Panc1 (cell line): ENCODE measurements at regions not wholly inside any gene's neighbourhood (a gene's known extent, or its start where the extent isn't known, plus 50 kb on each side); places are given as distances from the start of the nearest gene placed in this dataset.

Experiments used
- ATAC-seq: fragments of 200-7000 bp; cut with Tn5 transposase; 2 replicates; pipeline ENCODE4 v1.9.1; 2020; ENCODE audit warnings: mild to moderate bottlenecking, moderate library complexity
- BruUV-seq: library from RNA; stranded (reverse); fragments of 400-500 nt; replicated peaks from 2 replicates; lab custom pipeline; 2021; lab: Mats Ljungman, UMichigan
- CTCF ChIA-PET: fragments of 300-600 bp; sonication (Branson Sonifier 250); formaldehyde crosslinking; loops from one replicate; lab custom pipeline; 2022; ENCODE audit warnings: antibody characterized with exemption; lab: Charles Lee
- POLR2A ChIA-PET: fragments of 300-600 bp; sonication (Branson Sonifier 250); formaldehyde crosslinking; loops from one replicate; lab custom pipeline; 2022; ENCODE audit warnings: antibody characterized with exemption; lab: Charles Lee
- DNase-seq: peaks from one replicate; pipeline ENCODE4 v3.0.0-alpha.2; 2010; ENCODE audit warnings: low read depth, low spot score
- H3K27ac ChIP-seq: 2 replicates; pipeline ENCODE4 v1.5.1; 2011; ENCODE audit warnings: mild to moderate bottlenecking, low read length, inconsistent platforms
- H3K27me3 ChIP-seq: fragments of 200-500 bp; sonication (Bioruptor generic); 2 replicates; pipeline ENCODE4 v1.6.0; 2014; ENCODE audit warnings: low read length, inconsistent platforms; ENCODE audit not compliant: control insufficient read depth, insufficient read depth
- H3K36me3 ChIP-seq: fragments of 200-500 bp; sonication (Bioruptor generic); 2 replicates; pipeline ENCODE4 v1.5.1; 2014; ENCODE audit warnings: inconsistent platforms, mild to moderate bottlenecking, low read length, moderate library complexity; ENCODE audit not compliant: control insufficient read depth, insufficient read depth
- H3K4me1 ChIP-seq: 2 replicates; pipeline ENCODE4 v1.5.1; 2011; ENCODE audit warnings: inconsistent platforms, mild to moderate bottlenecking, low read length, moderate library complexity; ENCODE audit not compliant: control insufficient read depth, insufficient read depth
- H3K4me3 ChIP-seq, 2 experiments: 2 replicates each; pipeline ENCODE4 v1.5.1; 2011 to 2012; ENCODE audit warnings: low read depth in 2 of 2, low read length in 2 of 2, mild to moderate bottlenecking in 2 of 2, inconsistent platforms in 1 of 2, moderate library complexity in 1 of 2
- H3K9me3 ChIP-seq: fragments of 200-500 bp; sonication (Bioruptor generic); 2 replicates; pipeline ENCODE4 v1.5.1; 2014; ENCODE audit warnings: low read depth, mild to moderate bottlenecking, inconsistent platforms, low read length, moderate library complexity; ENCODE audit not compliant: control insufficient read depth, insufficient read depth
- CTCF ChIP-seq: fragments of 450-650 bp; IDR thresholded peaks from 2 replicates; pipeline ENCODE4 v1.5.1; 2017; ENCODE audit warnings: mild to moderate bottlenecking
- POLR2AphosphoS5 ChIP-seq: IDR thresholded peaks from 2 replicates; pipeline ENCODE4 v1.6.1; 2012; ENCODE audit warnings: mild to moderate bottlenecking, low read depth, low read length, moderate library complexity
- REST ChIP-seq, 2 experiments: IDR thresholded peaks; 2 replicates each; pipeline ENCODE4 v1.6.1; 2011 to 2012; ENCODE audit warnings: low read depth in 2 of 2, control low read depth in 1 of 2, low read length in 1 of 2, mild to moderate bottlenecking in 1 of 2, moderate library complexity in 1 of 2; ENCODE audit not compliant: insufficient read depth in 1 of 2
- SIN3A ChIP-seq: IDR thresholded peaks from 2 replicates; pipeline ENCODE4 v1.6.1; 2012; ENCODE audit warnings: low read depth, mild to moderate bottlenecking, low read length, moderate library complexity, borderline replicate concordance; ENCODE audit not compliant: insufficient read depth
- TCF7L2 ChIP-seq: IDR thresholded peaks from 2 replicates; pipeline ENCODE4 v1.6.1; 2011; ENCODE audit warnings: mild to moderate bottlenecking, low read depth, low read length, inconsistent platforms
- in situ Hi-C: cut with HindIII; loops from 2 replicates; pipeline ENCODE4 v1.10.0; 2016; ENCODE audit warnings: low sequenced_read_pairs, low pct_unique_long_range_greater_than_20kb
- intact Hi-C: fragments of 100-400 bp; cut with micrococcal nuclease; formaldehyde crosslinking; loops from one replicate; pipeline ENCODE4 v1.10.0; 2022; ENCODE audit not compliant: unreplicated experiment

- H3K9me3 ChIP-seq, result no peaks in the 10 kb centered on the region
- no peak for ATAC-seq
- no peak overlapping the region for H3K27ac ChIP-seq
- ChIA-PET POLR2A (no interaction called here), CTCF (no interaction called here)
- peaks cover 2% of the 10 kb centered on the region; the same call in 1 of the 2 replicates for H3K27me3 ChIP-seq
- H3K36me3 ChIP-seq, result no peaks in the 10 kb centered on the region
- no TSS peak for BruUV-seq
- no peak overlapping the region for H3K4me3 ChIP-seq
- intact Hi-C loops, result no loop called here
- H3K4me1 ChIP-seq, result no peaks in the 10 kb centered on the region
- TF ChIP-seq POLR2AphosphoS5 (no peak), TCF7L2 (no peak), SIN3A (no peak), REST (IDR thresholded peaks at IDR 0.05; ENCODE audit: insufficient read depth in 1 of 2, low read depth in 2 of 2, low read length in 1 of 2) (no peak), CTCF (no peak)
- in situ Hi-C loops, result no loop called here
- no peak for DNase-seq
Observed at GRCh38 chr9:99340281-99340680, 118.2 kb downstream of the SEC61B start.

GRCh38 chr9:99341686-99342085 is 119.6 kb downstream of the SEC61B start:
- Histone ChIP-seq H3K27ac (no peak overlapping the region), H3K9me3 (no peaks in the 10 kb centered on the region), H3K4me1 (no peaks in the 10 kb centered on the region), H3K27me3 (peaks cover 2% of the 10 kb centered on the region; the same call in 1 of the 2 replicates), H3K4me3 (no peak overlapping the region), H3K36me3 (no peaks in the 10 kb centered on the region)
- intact Hi-C loops, result no loop called here
- CTCF ChIA-PET, result no interaction called here
- TF ChIP-seq REST (IDR thresholded peaks at IDR 0.05; ENCODE audit: insufficient read depth in 1 of 2, low read depth in 2 of 2, low read length in 1 of 2) (no peak), CTCF (no peak), TCF7L2 (no peak), POLR2AphosphoS5 (no peak), SIN3A (no peak)
- no peak for ATAC-seq
- in situ Hi-C loops, result no loop called here
- BruUV-seq, result no TSS peak
- POLR2A ChIA-PET, result no interaction called here
- no peak for DNase-seq
